ENCODE measurements at regions not wholly inside any gene's neighbourhood (a gene's known extent, or its start where the extent isn't known, plus 50 kb on each side); places are given as distances from the start of the nearest gene placed in this dataset.

DNA sequence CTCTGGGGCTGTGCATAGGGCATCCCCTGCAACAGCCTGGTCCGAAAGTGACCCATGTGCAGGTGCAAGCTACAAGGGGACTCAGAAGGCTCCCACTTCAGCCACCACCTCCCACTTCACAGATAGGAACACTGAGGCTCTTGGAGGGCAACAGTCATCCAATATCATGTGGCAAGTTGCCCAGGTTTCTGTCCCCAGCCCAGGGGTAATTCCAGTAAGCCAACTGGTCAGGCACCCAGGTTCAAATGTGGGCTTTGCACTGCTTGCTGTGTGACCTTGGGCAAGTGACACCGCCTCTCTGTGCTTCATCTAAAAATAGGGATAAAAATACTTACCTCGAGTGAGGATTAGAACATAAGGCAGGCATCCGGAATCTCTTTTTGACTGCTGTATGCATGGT, 62.0 kb upstream of the SIRPA start:
- Histone ChIP-seq H3K4me1 (ENCODE audit: control insufficient read depth in 5 of 5, insufficient read depth in 5 of 5, low read length in 5 of 5) (peaks cover 0 to 6% (median 0%) of the 10 kb centered on the region in 5 donors), H3K9me3 (ENCODE audit: control insufficient read depth in 4 of 4, insufficient read depth in 3 of 4, low read length in 3 of 4) (peaks cover 0 to 3% (median 0%) of the 10 kb centered on the region in 4 donors), H3K4me3 (no peak overlapping the region), H3K27me3 (ENCODE audit: control insufficient read depth in 3 of 3, insufficient read depth in 3 of 3, low read length in 2 of 3) (peaks cover 0 to 4% (median 0%) of the 10 kb centered on the region in 3 donors), H3K9ac (ENCODE audit: insufficient read depth in 1 of 2, low read length in 2 of 2) (no peak overlapping the region), H3K27ac (ENCODE audit: low read depth in 1 of 2, low read length in 1 of 2) (no peak overlapping the region), H3K36me3 (ENCODE audit: control insufficient read depth in 4 of 4, insufficient read depth in 4 of 4, low read length in 4 of 4) (no peaks in the 10 kb centered on the region)
- no peak for DNase-seq
- no peak for ATAC-seq (ENCODE audit: insufficient read depth, low FRiP score)
- WGBS, 2 donors: 80 to 95% methylated on average over 4 of the region's 4 CpGs
- TF ChIP-seq, protein P1, sequence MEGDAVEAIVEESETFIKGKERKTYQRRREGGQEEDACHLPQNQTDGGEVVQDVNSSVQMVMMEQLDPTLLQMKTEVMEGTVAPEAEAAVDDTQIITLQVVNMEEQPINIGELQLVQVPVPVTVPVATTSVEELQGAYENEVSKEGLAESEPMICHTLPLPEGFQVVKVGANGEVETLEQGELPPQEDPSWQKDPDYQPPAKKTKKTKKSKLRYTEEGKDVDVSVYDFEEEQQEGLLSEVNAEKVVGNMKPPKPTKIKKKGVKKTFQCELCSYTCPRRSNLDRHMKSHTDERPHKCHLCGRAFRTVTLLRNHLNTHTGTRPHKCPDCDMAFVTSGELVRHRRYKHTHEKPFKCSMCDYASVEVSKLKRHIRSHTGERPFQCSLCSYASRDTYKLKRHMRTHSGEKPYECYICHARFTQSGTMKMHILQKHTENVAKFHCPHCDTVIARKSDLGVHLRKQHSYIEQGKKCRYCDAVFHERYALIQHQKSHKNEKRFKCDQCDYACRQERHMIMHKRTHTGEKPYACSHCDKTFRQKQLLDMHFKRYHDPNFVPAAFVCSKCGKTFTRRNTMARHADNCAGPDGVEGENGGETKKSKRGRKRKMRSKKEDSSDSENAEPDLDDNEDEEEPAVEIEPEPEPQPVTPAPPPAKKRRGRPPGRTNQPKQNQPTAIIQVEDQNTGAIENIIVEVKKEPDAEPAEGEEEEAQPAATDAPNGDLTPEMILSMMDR (IDR thresholded peaks at IDR 0.05; ENCODE audit: control extremely low read depth, extremely low read depth): no peak

DNA sequence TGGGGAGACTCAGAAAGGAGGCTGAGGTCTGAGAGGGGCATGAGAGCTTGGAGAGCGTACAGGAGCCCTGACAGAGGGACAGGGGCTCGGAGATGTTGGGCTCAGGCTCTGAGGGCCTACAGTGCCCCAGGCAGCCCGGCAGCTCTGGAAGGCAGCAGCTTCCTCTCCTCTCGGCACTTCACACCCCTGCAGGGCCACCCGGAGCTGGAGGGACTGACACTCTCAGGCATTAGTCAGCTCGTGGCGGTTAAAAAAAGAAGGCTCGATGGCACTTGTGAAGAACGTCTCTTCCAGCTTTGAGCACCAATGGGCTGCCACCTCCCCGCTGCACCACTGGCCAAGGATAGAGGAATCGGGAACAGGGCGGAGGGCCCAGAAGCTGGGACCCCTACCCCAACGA, 62.6 kb upstream of the SIRPA start:
- Histone ChIP-seq H3K9me3 (ENCODE audit: control insufficient read depth in 4 of 4, insufficient read depth in 3 of 4, low read length in 3 of 4) (peaks cover 0 to 2% (median 0%) of the 10 kb centered on the region in 4 donors), H3K36me3 (ENCODE audit: control insufficient read depth in 4 of 4, insufficient read depth in 4 of 4, low read length in 4 of 4) (no peaks in the 10 kb centered on the region), H3K27me3 (ENCODE audit: control insufficient read depth in 3 of 3, insufficient read depth in 3 of 3, low read length in 2 of 3) (peaks cover 0 to 4% (median 0%) of the 10 kb centered on the region in 3 donors), H3K4me1 (ENCODE audit: control insufficient read depth in 5 of 5, insufficient read depth in 5 of 5, low read length in 5 of 5) (peaks cover 0 to 9% (median 0%) of the 10 kb centered on the region in 5 donors), H3K9ac (ENCODE audit: insufficient read depth in 1 of 2, low read length in 2 of 2) (no peak overlapping the region), H3K27ac (ENCODE audit: low read depth in 1 of 2, low read length in 1 of 2) (no peak overlapping the region), H3K4me3 (no peak overlapping the region)
- 50 to 70% methylated on average over 13 of the region's 13 CpGs for WGBS, 2 donors
- DNase-seq (no peak), ATAC-seq (ENCODE audit: insufficient read depth, low FRiP score) (no peak)
- TF ChIP-seq, protein P1 (IDR thresholded peaks at IDR 0.05; ENCODE audit: control extremely low read depth, extremely low read depth): no peak

DNA sequence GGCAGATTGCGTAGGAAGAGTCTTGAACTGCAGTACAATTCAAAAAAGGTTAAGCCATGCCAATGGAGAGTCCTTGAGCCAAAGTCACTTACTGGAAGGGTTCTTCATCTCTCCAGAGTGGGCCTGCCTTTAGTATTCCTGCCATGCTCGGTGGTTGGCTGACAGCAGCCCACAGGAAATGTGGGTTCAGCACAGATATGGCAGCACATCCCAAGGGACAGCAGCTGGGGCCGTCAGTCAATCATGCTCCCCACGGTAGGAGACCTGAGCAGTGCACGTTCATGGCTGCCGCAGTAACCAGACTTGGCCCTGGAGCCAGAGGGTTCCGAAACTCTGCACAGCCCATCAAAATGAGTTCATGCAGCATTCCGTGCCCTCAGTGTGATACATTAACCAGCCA, 63.6 kb upstream of the SIRPA start:
- DNase-seq (no peak), ATAC-seq (ENCODE audit: insufficient read depth, low FRiP score) (no peak)
- WGBS, 2 donors: 81 to 83% methylated on average over 8 of the region's 8 CpGs
- Histone ChIP-seq H3K4me3 (no peak overlapping the region), H3K9me3 (ENCODE audit: control insufficient read depth in 4 of 4, insufficient read depth in 3 of 4, low read length in 3 of 4) (peaks cover 0 to 2% (median 0%) of the 10 kb centered on the region in 4 donors), H3K36me3 (ENCODE audit: control insufficient read depth in 4 of 4, insufficient read depth in 4 of 4, low read length in 4 of 4) (no peaks in the 10 kb centered on the region), H3K9ac (ENCODE audit: insufficient read depth in 1 of 2, low read length in 2 of 2) (no peak overlapping the region), H3K27me3 (ENCODE audit: control insufficient read depth in 3 of 3, insufficient read depth in 3 of 3, low read length in 2 of 3) (peaks cover 0 to 4% (median 0%) of the 10 kb centered on the region in 3 donors), H3K27ac (ENCODE audit: low read depth in 1 of 2, low read length in 1 of 2) (no peak overlapping the region), H3K4me1 (ENCODE audit: control insufficient read depth in 5 of 5, insufficient read depth in 5 of 5, low read length in 5 of 5) (peaks cover 0 to 9% (median 0%) of the 10 kb centered on the region in 5 donors)
- TF ChIP-seq, protein P1 (IDR thresholded peaks at IDR 0.05; ENCODE audit: control extremely low read depth, extremely low read depth): no peak

DNA sequence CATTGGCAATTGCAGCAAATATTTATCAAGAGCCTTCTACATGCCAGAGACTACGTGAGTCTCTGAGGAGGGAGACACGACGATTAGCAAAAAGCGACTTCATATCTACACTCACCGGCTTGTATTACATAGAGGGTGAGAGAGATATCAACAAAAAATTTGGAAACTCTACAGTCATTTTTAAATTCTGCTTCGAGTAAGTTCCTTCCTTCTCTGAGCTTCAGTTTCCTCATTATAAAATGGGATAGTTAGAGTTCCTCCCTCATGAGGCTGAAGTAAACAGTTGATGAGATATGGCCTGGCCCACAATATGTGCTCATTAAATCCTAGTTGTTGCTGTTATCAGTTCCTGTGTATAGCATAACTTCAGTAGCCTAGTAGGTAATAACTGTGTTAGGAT, 64.1 kb upstream of the SIRPA start:
- peak overlapping the region in 1 of 2 donors; percentile 66 for H3K27ac ChIP-seq (ENCODE audit: low read depth in 1 of 2, low read length in 1 of 2)
- TF ChIP-seq, protein P1 (IDR thresholded peaks at IDR 0.05; ENCODE audit: control extremely low read depth, extremely low read depth): no peak
- ATAC-seq (ENCODE audit: insufficient read depth, low FRiP score): no peak
- DNase-seq: no peak
- no peak overlapping the region for H3K9ac ChIP-seq (ENCODE audit: insufficient read depth in 1 of 2, low read length in 2 of 2)
- no peaks in the 10 kb centered on the region for H3K36me3 ChIP-seq (ENCODE audit: control insufficient read depth in 4 of 4, insufficient read depth in 4 of 4, low read length in 4 of 4)
- peaks cover 0 to 2% (median 0%) of the 10 kb centered on the region in 4 donors for H3K9me3 ChIP-seq (ENCODE audit: control insufficient read depth in 4 of 4, insufficient read depth in 3 of 4, low read length in 3 of 4)
- peaks cover 0 to 9% (median 0%) of the 10 kb centered on the region in 5 donors for H3K4me1 ChIP-seq (ENCODE audit: control insufficient read depth in 5 of 5, insufficient read depth in 5 of 5, low read length in 5 of 5)
- H3K27me3 ChIP-seq (ENCODE audit: control insufficient read depth in 3 of 3, insufficient read depth in 3 of 3, low read length in 2 of 3): peaks cover 0 to 4% (median 0%) of the 10 kb centered on the region in 3 donors
- no peak overlapping the region for H3K4me3 ChIP-seq
- 42 to 49% methylated on average over 6 of the region's 6 CpGs for WGBS, 2 donors
